WTC11 (cell line): ENCODE measurements at regions not wholly inside any gene's neighbourhood (a gene's known extent, or its start where the extent isn't known, plus 50 kb on each side); places are given as distances from the start of the nearest gene placed in this dataset.

Experiments used
- ATAC-seq: fragments of 200-7000 bp; cut with Tn5 transposase; 2 replicates; pipeline ENCODE4 v1.10.0; 2021; ENCODE audit warnings: mild to moderate bottlenecking, moderate library complexity
- CTCF ChIA-PET: fragments of 300-600 bp; sonication (Branson Sonifier 250); formaldehyde crosslinking; loops from one replicate; lab custom pipeline; 2021; ENCODE audit warnings: antibody characterized with exemption; lab: Charles Lee
- POLR2A ChIA-PET: fragments of 350-600 bp; sonication (Branson Sonifier 250); formaldehyde crosslinking; loops from one replicate; lab custom pipeline; 2021; ENCODE audit warnings: antibody characterized with exemption; lab: Charles Lee
- DNase-seq: peaks from one replicate; pipeline ENCODE4 v3.0.0; 2021; ENCODE audit warnings: low spot score
- H3K27ac Mint-ChIP-seq: 2 replicates; pipeline ENCODE4 v1.8.0; 2021; ENCODE audit warnings: mixed read lengths
- H3K27me3 Mint-ChIP-seq: 2 replicates; pipeline ENCODE4 v1.8.0; 2021; ENCODE audit warnings: low read depth, mild to moderate bottlenecking, moderate library complexity, mixed read lengths
- H3K36me3 Mint-ChIP-seq: 2 replicates; pipeline ENCODE4 v1.8.0; 2021; ENCODE audit warnings: mixed read lengths
- H3K4me1 Mint-ChIP-seq: 2 replicates; pipeline ENCODE4 v1.8.0; 2022; ENCODE audit warnings: mixed read lengths
- H3K4me3 Mint-ChIP-seq: 2 replicates; pipeline ENCODE4 v1.8.0; 2021; ENCODE audit warnings: mild to moderate bottlenecking, moderate library complexity, mixed read lengths
- H3K9me3 Mint-ChIP-seq: 2 replicates; pipeline ENCODE4 v1.8.0; 2021; ENCODE audit warnings: mixed read lengths
- AFF4 ChIP-seq: sonication (generic); formaldehyde crosslinking; IDR thresholded peaks from 2 replicates; pipeline ENCODE4 v1.8.1; 2023; ENCODE audit warnings: mild to moderate bottlenecking, missing genetic modification reagents, borderline replicate concordance
- AR ChIP-seq: fragments of 250-450 bp; sonication (Bioruptor Pico); IDR thresholded peaks from 2 replicates; pipeline ENCODE4 v1.9.0; 2021; ENCODE audit warnings: mild to moderate bottlenecking
- ARID4B ChIP-seq: sonication (generic); formaldehyde crosslinking; IDR thresholded peaks from 2 replicates; pipeline ENCODE4 v1.8.0; 2023; ENCODE audit warnings: missing genetic modification reagents, mild to moderate bottlenecking, borderline replicate concordance
- CBFB ChIP-seq: sonication (generic); formaldehyde crosslinking; IDR thresholded peaks from 2 replicates; pipeline ENCODE4 v1.8.1; 2022; ENCODE audit warnings: mild to moderate bottlenecking, low read depth, missing genetic modification reagents
- E2F4 ChIP-seq: sonication (generic); formaldehyde crosslinking; IDR thresholded peaks from 2 replicates; pipeline ENCODE4 v1.8.1; 2022; ENCODE audit warnings: low read depth, mild to moderate bottlenecking, moderate library complexity, missing genetic modification reagents, borderline replicate concordance
- EMX1 ChIP-seq: fragments of 250-450 bp; sonication (Bioruptor Pico); IDR thresholded peaks from 2 replicates; pipeline ENCODE4 v1.8.0; 2021; ENCODE audit warnings: mild to moderate bottlenecking
- FOXP1 ChIP-seq: sonication (generic); formaldehyde crosslinking; IDR thresholded peaks from 2 replicates; pipeline ENCODE4 v1.8.0; 2022; ENCODE audit warnings: missing genetic modification reagents, mild to moderate bottlenecking, moderate library complexity, borderline replicate concordance
- GRHL2 ChIP-seq: fragments of 250-450 bp; sonication (Bioruptor Pico); IDR thresholded peaks from 2 replicates; pipeline ENCODE4 v1.8.0; 2022; ENCODE audit warnings: mild to moderate bottlenecking, moderate library complexity; ENCODE audit not compliant: insufficient replicate concordance, severe bottlenecking
- IRF2 ChIP-seq: sonication (generic); formaldehyde crosslinking; IDR thresholded peaks from 2 replicates; pipeline ENCODE4 v1.8.0; 2022; ENCODE audit warnings: low read depth, missing genetic modification reagents, borderline replicate concordance
- MAX ChIP-seq: sonication (generic); formaldehyde crosslinking; IDR thresholded peaks from 2 replicates; pipeline ENCODE4 v1.8.0; 2022; ENCODE audit warnings: mild to moderate bottlenecking, missing genetic modification reagents
- MLX ChIP-seq: sonication (generic); formaldehyde crosslinking; IDR thresholded peaks from 2 replicates; pipeline ENCODE4 v1.8.1; 2023; ENCODE audit warnings: mild to moderate bottlenecking, missing genetic modification reagents, moderate library complexity
- NR3C1 ChIP-seq: sonication (generic); formaldehyde crosslinking; conservative IDR thresholded peaks from 2 replicates; pipeline ENCODE4 v1.8.1; 2023; ENCODE audit warnings: low read depth, mild to moderate bottlenecking, missing genetic modification reagents
- OVOL2 ChIP-seq: fragments of 250-450 bp; sonication (Bioruptor Pico); IDR thresholded peaks from 2 replicates; pipeline ENCODE4 v1.9.0; 2021; ENCODE audit warnings: mild to moderate bottlenecking, borderline replicate concordance
- ZNF232 ChIP-seq: sonication (generic); formaldehyde crosslinking; IDR thresholded peaks from 2 replicates; pipeline ENCODE4 v1.8.0; 2022; ENCODE audit warnings: mild to moderate bottlenecking, missing genetic modification reagents
- ZNF423 ChIP-seq: fragments of 250-450 bp; sonication (Bioruptor Pico); IDR thresholded peaks from 2 replicates; pipeline ENCODE4 v2.1.2; 2022; ENCODE audit warnings: mild to moderate bottlenecking, moderate library complexity
- ZNF532 ChIP-seq: fragments of 250-450 bp; sonication (Bioruptor Pico); IDR thresholded peaks from 2 replicates; pipeline ENCODE4 v1.9.0; 2021; ENCODE audit warnings: mild to moderate bottlenecking, borderline replicate concordance

GRCh38 chr12:86565038-86565437 is 308.8 kb upstream of the MGAT4C start:
- no peak overlapping the region for H3K27ac Mint-ChIP-seq
- H3K36me3 Mint-ChIP-seq, result 0 out of 2 replicates have a peak, but pooled peaks cover 3% of the 10 kb centered on the region
- H3K4me1 Mint-ChIP-seq, result no peaks in the 10 kb centered on the region
- ATAC-seq (no peak), DNase-seq (no peak)
- ChIA-PET POLR2A (no interaction called here), CTCF (no interaction called here)
- H3K27me3 Mint-ChIP-seq, result no peaks in the 10 kb centered on the region
- H3K4me3 Mint-ChIP-seq, result no peak overlapping the region
- peaks cover 49% of the 10 kb centered on the region for H3K9me3 Mint-ChIP-seq
- TF ChIP-seq CBFB (CRISPR knock-in tag) (no peak), NR3C1 (no peak), AR (CRISPR knock-in tag) (no peak), MAX (CRISPR knock-in tag) (no peak), ZNF532 (no peak), IRF2 (CRISPR knock-in tag) (no peak), AFF4 (CRISPR knock-in tag) (no peak), E2F4 (CRISPR knock-in tag) (no peak), ZNF423 (CRISPR knock-in tag) (no peak), MLX (no peak), EMX1 (CRISPR knock-in tag) (no peak), ARID4B (CRISPR knock-in tag) (no peak), ZNF232 (CRISPR knock-in tag) (no peak), GRHL2 (no peak), OVOL2 (no peak), FOXP1 (CRISPR knock-in tag) (no peak)
